ENCODE measurements at regions not wholly inside any gene's neighbourhood (a gene's known extent, or its start where the extent isn't known, plus 50 kb on each side); places are given as distances from the start of the nearest gene placed in this dataset.
"Not testable (repeated sequence)": the region's sequence is repeated elsewhere in the genome, so short reads cannot be mapped to it uniquely, and the experiment has no call there.

- no peak for DNase-seq
These were observed 605.5 kb downstream of the RBFOX1 start for GRCh38 chr16:7938175-7938574.

DNA sequence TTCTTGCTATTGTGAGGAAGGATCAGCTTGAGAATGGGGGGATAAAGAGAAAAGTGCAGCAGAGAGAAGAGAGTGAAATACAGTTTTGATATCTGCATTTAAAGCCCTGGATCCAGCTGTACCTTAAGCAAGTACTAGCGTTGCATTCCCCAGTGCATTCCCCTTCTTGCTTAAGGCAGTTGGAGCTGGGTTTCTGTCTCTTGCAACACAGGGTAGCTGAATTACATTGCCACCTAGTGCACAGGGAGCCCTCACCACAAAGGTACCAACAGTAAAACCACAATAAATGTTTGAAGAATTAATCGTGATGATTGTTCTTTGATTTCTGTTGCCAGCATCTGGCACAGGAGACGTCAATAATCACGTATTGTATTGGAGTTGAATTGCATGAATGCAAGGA, 588.7 kb downstream of the RBFOX1 start:
- DNase-seq: no peak

DNA sequence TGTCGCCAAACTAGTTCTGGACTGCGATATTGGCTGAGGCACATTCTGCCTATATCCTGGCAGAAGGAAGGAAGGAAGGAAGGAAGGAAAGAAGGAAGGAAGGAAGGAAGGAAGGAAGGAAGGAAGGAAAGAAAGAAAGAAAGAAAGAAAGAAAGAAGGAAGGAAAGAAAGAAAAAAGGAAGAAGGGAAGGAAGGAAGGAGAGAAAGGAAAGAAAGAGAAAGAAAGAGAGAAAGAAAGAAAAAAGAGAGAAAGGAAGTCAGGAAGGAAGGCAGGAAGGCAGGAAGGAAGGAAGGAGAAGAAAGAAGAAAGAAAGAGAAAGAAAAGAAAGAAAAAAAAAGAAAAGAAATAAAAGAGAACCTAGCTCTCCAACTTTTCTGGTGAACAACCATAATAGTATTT, 587.1 kb downstream of the RBFOX1 start:
- DNase-seq: no peak

DNA sequence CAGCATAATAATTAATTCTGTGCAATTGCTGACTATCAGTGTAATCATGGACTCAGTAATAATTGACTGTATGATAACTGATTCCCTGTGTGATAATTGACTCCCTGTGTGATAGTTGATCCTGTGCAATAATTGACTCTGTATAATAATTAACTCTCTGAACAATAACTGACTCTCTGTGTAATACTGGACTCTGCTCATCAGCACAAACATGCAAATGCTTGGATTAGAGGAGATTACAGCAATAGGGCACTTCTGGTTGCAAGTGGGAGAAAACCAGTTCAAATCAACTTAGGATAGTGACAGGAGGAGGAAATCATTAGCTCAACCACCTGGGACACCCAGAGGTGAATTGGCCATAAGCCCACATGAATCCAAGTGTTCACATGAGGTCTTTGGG, 582.1 kb downstream of the RBFOX1 start:
- no peak for DNase-seq

- DNase-seq: no peak
These were observed 579.5 kb downstream of the RBFOX1 start for GRCh38 chr16:7912132-7912531.

DNA sequence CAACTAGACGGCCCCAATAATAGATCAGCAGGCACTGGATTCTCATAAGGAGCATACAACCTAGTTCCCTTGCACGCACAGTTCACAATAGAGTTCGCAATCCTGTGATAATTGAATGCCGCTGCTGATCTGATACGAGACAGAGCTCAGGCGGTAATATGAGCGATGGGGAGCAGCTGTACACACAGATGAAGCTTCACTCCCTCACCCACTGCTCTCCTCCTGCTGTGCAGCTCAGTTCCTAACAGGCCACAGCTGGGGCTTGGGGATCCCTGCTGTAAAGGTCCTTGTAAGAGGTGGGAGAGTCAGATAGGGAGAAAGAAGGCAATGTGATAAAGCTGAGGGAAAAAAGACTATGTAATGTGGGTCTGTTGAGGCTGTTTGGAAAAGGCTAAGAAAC, 577.5 kb downstream of the RBFOX1 start:
- DNase-seq: no peak

GRCh38 chr16:7888411-7888810, 555.8 kb downstream of the RBFOX1 start:
- no peak for DNase-seq

- DNase-seq: no peak
These were observed 554.7 kb downstream of the RBFOX1 start for GRCh38 chr16:7887316-7887715.

DNA sequence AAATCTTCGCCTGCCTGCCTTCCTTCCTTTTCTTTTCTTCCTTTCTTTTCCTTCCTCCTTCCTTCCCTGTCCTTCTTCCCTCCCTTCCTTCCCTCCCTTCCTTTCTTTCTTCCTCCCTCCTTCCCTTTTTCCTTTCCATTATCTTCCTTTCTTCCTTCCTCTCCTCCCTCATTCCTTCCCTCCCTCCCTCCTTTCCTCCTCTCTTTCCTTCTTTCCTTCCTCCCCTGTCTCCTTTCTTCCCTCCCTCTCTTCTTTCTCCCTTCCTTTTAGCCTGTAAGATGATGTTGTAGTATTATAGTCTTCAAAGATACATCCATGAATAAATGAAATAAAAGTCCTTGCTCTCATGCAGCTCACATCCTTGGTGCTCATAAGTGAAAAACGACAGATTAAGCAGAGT, 539.3 kb downstream of the RBFOX1 start:
- no peak for DNase-seq

DNA sequence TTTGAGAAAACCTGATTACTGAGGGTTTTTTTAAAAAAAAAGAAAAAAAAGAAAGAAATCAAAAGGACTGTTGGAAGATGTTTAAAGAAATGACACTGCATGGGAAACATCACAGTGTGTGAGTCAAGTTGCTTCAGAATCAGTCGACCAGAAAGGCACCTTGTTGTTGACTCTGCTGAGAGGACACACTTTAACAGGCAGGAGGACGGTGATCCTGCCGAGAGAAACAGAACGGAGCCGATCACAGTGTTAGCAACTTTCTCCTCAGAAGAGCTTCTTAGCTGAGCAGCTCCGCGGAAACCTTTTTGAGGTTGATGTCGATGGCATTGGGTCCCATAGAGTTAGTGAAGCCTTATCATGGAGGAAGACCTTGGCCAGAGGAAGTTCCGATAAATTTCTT, 538.7 kb downstream of the RBFOX1 start:
- DNase-seq: no peak

DNA sequence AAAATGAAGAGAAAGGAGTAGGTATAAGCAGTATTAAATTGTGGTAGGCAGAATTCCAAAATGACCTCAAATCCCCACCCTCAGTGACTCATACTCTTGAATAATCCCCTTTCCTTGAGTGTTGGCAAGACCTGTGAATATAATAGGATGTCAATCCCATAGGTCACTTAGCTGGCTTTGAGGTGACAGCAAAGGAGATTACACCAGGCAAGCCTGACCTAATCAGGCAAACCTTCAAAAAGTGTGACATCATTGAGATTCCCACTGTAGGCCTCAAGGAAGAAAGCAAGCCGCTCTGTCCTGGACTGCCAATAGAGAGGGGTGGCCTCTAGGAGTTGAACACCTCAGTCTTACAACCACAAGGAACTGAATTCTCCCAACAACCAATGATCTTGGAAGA, 535.2 kb downstream of the RBFOX1 start:
- no peak for DNase-seq

- DNase-seq: no peak
These were observed 533.5 kb downstream of the RBFOX1 start for GRCh38 chr16:7866144-7866543.

DNA sequence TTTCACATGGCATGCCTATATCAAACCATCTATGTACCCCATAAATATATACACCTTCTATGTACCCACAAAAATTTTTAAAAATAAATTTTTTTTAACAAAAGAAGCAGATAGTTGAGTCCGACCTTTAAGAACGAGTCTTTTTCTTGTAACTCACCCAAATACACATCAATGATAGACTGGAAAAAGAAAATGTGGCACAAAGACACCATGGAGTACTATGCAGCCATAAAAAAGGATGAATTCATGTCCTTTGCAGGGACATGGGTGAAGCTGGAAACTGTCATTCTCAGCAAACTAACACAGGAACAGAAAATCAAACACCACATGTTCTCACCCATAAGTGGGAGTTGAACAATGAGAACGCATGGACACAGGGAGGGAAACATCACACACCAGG, 532.7 kb downstream of the RBFOX1 start:
- DNase-seq: not testable (repeated sequence)

DNA sequence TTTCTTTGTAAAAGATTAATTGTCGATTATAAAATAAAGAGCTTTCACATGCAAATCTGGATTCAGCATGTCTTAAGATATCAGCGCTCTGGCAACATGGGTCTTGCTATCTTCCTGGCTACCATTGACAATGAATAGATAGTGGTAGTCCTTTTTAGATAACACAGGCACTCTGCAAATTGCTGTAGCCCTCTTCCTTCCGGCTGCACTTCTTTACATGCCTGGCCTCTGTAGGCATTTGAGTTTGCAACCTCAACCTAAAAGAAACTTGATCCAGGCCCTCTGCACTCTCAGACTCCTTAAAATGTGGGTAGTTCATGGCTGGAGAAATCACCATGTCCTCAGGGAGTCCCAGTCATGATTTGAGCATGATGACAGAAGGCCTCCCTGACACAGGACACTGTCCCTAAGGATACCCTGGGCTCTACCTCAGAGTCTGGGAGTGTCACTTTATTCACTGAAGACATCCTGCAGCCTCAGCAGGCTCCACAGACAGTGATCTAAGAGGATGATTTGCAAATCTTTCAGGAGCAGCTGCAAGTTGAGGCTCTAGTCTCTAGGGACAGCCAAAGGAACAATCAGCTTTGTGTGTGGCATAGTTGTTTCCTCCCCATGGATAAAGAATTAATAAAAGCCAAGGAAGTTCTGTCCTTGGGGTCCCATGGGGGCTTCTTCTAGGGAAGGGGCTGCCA, 529.4 kb downstream of the RBFOX1 start:
- no peak for DNase-seq

DNA sequence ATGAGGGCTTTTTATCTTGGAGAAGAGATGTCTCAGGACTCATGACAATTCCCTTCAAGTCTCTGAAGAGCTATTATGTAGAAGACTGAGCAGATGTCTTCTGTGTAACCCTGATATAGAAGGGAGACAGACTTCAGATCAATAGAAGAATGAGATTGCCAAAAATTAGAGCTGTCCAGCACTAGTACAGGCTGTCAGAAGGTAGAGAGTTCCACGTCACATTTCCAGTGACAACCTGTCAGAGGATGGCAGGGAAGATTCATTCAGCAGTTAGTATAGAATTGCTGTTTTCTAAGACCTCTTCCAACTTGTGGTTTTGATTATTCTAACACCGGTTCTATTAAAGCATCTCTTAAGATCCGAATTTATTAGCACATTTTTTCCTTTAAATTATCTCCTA, 520.6 kb downstream of the RBFOX1 start:
- DNase-seq: no peak

GRCh38 chr16:7849841-7850240, 517.2 kb downstream of the RBFOX1 start:
- no peak for DNase-seq

GRCh38 chr16:7843261-7843660, 510.6 kb downstream of the RBFOX1 start:
- DNase-seq: no peak

GRCh38 chr16:7839568-7839967, 506.9 kb downstream of the RBFOX1 start:
- no peak for DNase-seq

- DNase-seq: no peak
These were observed 502.3 kb downstream of the RBFOX1 start for GRCh38 chr16:7834771-7835431.

GRCh38 chr16:7820816-7821215, 488.2 kb downstream of the RBFOX1 start:
- no peak for DNase-seq

DNA sequence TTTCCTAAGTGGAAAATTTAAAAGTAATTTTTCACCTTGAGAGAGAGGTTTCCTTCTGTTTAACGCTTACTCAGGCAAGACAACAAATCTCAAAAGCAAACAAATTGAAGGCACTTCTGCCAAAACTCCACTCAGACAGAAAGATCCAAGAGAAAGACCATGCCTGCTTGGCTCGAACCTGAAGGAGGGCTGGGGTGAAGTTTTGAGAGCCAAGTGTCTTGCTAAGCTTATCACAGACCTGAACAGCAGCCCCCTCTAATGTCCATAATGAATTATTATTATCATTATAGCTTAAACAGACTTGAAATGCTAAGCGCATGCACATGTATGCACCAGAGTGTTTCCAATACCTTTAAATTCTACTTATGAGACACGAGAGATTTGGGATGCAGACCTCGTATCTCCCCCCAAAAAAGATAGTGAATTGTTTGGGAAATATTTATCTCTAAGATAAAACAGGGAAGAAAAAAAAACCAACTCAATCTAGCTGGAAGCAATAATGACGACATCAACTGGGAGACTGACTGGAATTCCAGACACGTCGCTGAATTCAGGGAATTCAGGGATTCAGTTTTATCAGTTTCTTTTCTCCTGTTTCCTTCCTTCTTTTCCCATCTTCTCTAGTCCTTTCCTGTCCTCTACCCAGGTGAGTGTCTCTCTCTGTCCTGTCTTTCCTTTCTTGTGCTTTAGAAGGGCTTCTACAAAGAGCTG, 473.2 kb downstream of the RBFOX1 start:
- DNase-seq: no peak

- no peak for DNase-seq
These were observed 472.1 kb downstream of the RBFOX1 start for GRCh38 chr16:7804635-7805195.

- no peak for DNase-seq
These were observed 459.7 kb downstream of the RBFOX1 start for GRCh38 chr16:7792346-7792745.

Measured in T-helper 1 cell (primary cell).